CD4-positive, CD25-positive, alpha-beta regulatory T cell (primary cell): ENCODE measurements at regions not wholly inside any gene's neighbourhood (a gene's known extent, or its start where the extent isn't known, plus 50 kb on each side); places are given as distances from the start of the nearest gene placed in this dataset.

ENCODE experiments used
- ATAC-seq, 2 donors: fragments of 150-1000 bp; cut with Tn5 transposase; one replicate each; pipeline ENCODE4 v1.10.0; 2021; ENCODE audit warnings: low read depth in 2 of 2, moderate number of reproducible peaks in 2 of 2, moderate library complexity in 1 of 2
- DNase-seq, 3 donors: peaks; one replicate each; pipeline versions ENCODE4 v3.0.0 to v3.0.0-alpha.2; 2012 to 2022; ENCODE audit warnings: mixed read lengths in 1 of 3
- H3K27ac ChIP-seq: one replicate; pipeline ENCODE4 v1.7.0; 2013; ENCODE audit warnings: mild to moderate bottlenecking, low read length; ENCODE audit not compliant: insufficient read depth, poor library complexity, severe bottlenecking
- H3K27me3 ChIP-seq: one replicate; pipeline ENCODE4 v1.7.0; 2013; ENCODE audit warnings: low read length; ENCODE audit not compliant: control insufficient read depth, insufficient read depth
- H3K36me3 ChIP-seq: one replicate; pipeline ENCODE4 v1.7.0; 2013; ENCODE audit warnings: mild to moderate bottlenecking, low read length, moderate library complexity; ENCODE audit not compliant: control insufficient read depth, insufficient read depth
- H3K4me1 ChIP-seq: 2 replicates; pipeline ENCODE4 v1.7.0; 2013; ENCODE audit warnings: mild to moderate bottlenecking, low read length; ENCODE audit not compliant: insufficient read depth, control insufficient read depth, poor library complexity, severe bottlenecking
- H3K4me3 ChIP-seq: one replicate; pipeline ENCODE4 v1.7.0; 2013; ENCODE audit warnings: low read depth, mild to moderate bottlenecking, low read length, moderate library complexity
- H3K9me3 ChIP-seq, 2 experiments: 1 replicate in 1 of 2; 2 replicates in 1 of 2; pipeline ENCODE4 v1.7.0; 2013; ENCODE audit warnings: low read length in 2 of 2, mild to moderate bottlenecking in 1 of 2, moderate library complexity in 1 of 2; ENCODE audit not compliant: control insufficient read depth in 2 of 2
- H3K27ac Mint-ChIP-seq, 3 donors: one replicate each; pipeline ENCODE4 v1.8.0; 2020 to 2022; ENCODE audit warnings: mild to moderate bottlenecking in 3 of 3, mixed read lengths in 3 of 3, moderate library complexity in 2 of 3
- H3K27me3 Mint-ChIP-seq: one replicate; pipeline ENCODE4 v1.8.0; 2022; ENCODE audit warnings: mild to moderate bottlenecking, mixed read lengths
- H3K36me3 Mint-ChIP-seq: one replicate; pipeline ENCODE4 v1.8.0; 2020; ENCODE audit warnings: mixed read lengths
- H3K4me1 Mint-ChIP-seq, 4 donors: one replicate each; pipeline ENCODE4 v1.8.0; 2020 to 2022; ENCODE audit warnings: mixed read lengths in 4 of 4, mild to moderate bottlenecking in 1 of 4
- H3K4me3 Mint-ChIP-seq, 4 donors: one replicate each; pipeline ENCODE4 v1.8.0; 2020 to 2022; ENCODE audit warnings: mild to moderate bottlenecking in 4 of 4, mixed read lengths in 4 of 4, moderate library complexity in 3 of 4
- H3K9me3 Mint-ChIP-seq, 7 donors: one replicate each; pipeline ENCODE4 v1.8.0; 2020 to 2022; ENCODE audit warnings: mixed read lengths in 7 of 7, mild to moderate bottlenecking in 3 of 7, moderate library complexity in 2 of 7

DNA sequence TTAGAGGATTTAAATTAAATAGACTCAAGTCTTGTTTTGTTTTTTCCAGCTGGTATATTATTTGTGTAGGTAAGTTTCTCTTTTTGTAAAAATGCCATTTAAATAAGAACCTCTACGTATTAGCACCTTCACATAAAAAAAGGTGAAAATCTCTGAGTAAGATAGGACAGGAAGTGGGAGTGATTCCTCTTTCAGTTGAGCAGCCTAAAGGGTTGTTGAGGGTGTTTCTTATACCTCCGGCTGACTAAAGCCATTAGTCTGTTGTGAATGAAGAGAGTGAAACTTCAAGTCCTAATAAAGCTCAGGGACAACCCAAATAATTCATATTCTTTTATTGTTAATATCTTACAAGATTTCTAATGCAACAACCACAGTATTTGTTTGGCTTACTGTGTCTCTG lies 188.7 kb downstream of the CHRM3 start:
- Mint-ChIP-seq H3K9me3 (no peaks in the 10 kb centered on the region), H3K4me1 (peaks cover 0 to 2% (median 0%) of the 10 kb centered on the region in 4 donors), H3K4me3 (no peak overlapping the region), H3K36me3 (no peaks in the 10 kb centered on the region), H3K27me3 (no peaks in the 10 kb centered on the region), H3K27ac (peak overlapping the region in 1 of 3 donors; percentile 6)
- DNase-seq (peak in 1 of 3 donors; percentile 18), ATAC-seq (peak in 1 of 2 donors; percentile 50)
- Histone ChIP-seq H3K4me3 (no peak overlapping the region), H3K27ac (no peak overlapping the region), H3K4me1 (no peaks in the 10 kb centered on the region), H3K9me3 (no peaks in the 10 kb centered on the region), H3K27me3 (no peaks in the 10 kb centered on the region), H3K36me3 (no peaks in the 10 kb centered on the region)

DNA sequence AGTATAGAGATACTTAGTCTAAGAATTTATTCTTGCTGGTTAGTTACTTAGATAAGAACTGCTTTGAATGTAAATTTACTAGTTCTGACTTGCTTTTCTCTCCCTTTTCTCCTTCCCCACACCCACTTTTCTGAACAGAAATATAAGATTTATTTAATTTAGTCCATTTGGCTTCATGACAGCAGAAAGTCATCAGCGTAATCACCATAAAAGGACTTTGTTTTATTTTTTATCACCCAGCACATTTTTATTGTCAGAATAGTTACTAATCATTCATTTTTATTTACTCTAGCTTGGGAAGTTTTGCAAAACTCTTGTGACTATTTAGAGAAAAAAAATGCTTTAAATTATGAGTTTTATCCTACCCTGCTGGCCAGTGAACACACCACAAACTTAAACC lies 197.2 kb downstream of the CHRM3 start:
- Mint-ChIP-seq H3K27me3 (no peaks in the 10 kb centered on the region), H3K4me3 (no peak overlapping the region), H3K36me3 (no peaks in the 10 kb centered on the region), H3K4me1 (peaks cover 0 to 8% (median 6%) of the 10 kb centered on the region in 4 donors), H3K27ac (no peak overlapping the region), H3K9me3 (no peaks in the 10 kb centered on the region)
- ATAC-seq (no peak), DNase-seq (no peak)
- no peaks in the 10 kb centered on the region for H3K36me3 ChIP-seq
- no peak overlapping the region for H3K27ac ChIP-seq
- H3K9me3 ChIP-seq = no peaks in the 10 kb centered on the region
- no peaks in the 10 kb centered on the region for H3K27me3 ChIP-seq
- no peak overlapping the region for H3K4me3 ChIP-seq
- H3K4me1 ChIP-seq = no peaks in the 10 kb centered on the region

GRCh38 chr1:239586128-239586527 lies 199.8 kb downstream of the CHRM3 start:
- no peaks in the 10 kb centered on the region for H3K4me1 ChIP-seq
- Mint-ChIP-seq H3K27ac (peak overlapping the region in 1 of 3 donors; percentile 48), H3K36me3 (no peaks in the 10 kb centered on the region), H3K4me1 (peaks cover 0 to 8% (median 6%) of the 10 kb centered on the region in 4 donors), H3K4me3 (no peak overlapping the region), H3K9me3 (peaks cover 0 to under 1% (median 0%) of the 10 kb centered on the region in 7 donors), H3K27me3 (no peaks in the 10 kb centered on the region)
- DNase-seq (no peak), ATAC-seq (no peak)
- no peak overlapping the region for H3K4me3 ChIP-seq
- no peaks in the 10 kb centered on the region for H3K27me3 ChIP-seq
- H3K9me3 ChIP-seq = no peaks in the 10 kb centered on the region
- H3K27ac ChIP-seq = no peak overlapping the region
- no peaks in the 10 kb centered on the region for H3K36me3 ChIP-seq

DNA sequence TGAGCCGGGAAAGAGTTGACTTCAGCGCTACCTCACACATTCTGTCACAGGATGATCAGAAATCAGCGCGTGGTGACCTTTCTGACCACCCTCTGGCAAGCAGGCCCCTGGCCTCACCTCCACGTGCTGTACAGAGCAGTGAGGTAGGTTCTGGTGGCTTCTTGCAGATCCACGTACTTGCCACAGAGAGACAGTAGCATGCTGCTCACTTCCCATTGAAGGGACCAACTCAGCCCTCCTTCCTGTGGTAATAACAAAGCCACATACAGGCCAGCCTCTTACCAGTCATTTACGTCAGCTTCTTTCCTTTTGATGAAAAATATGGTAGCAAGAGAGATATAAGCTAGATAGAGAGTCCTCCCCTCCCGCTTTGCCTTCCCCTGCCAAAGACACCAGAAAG lies 200.7 kb downstream of the CHRM3 start:
- H3K9me3 ChIP-seq = no peaks in the 10 kb centered on the region
- H3K27ac ChIP-seq = no peak overlapping the region
- Mint-ChIP-seq H3K27me3 (no peaks in the 10 kb centered on the region), H3K36me3 (no peaks in the 10 kb centered on the region), H3K27ac (peak overlapping the region in 2 of 3 donors; percentile 23 to 36), H3K9me3 (peaks cover 0 to 2% (median 0%) of the 10 kb centered on the region in 7 donors), H3K4me1 (peaks cover 0 to 8% (median 6%) of the 10 kb centered on the region in 4 donors), H3K4me3 (no peak overlapping the region)
- no peaks in the 10 kb centered on the region for H3K36me3 ChIP-seq
- H3K4me1 ChIP-seq = no peaks in the 10 kb centered on the region
- peak; percentile 88 to 96 for ATAC-seq
- DNase-seq = peak; percentile 1 to 53 (median 48)
- H3K4me3 ChIP-seq = no peak overlapping the region
- no peaks in the 10 kb centered on the region for H3K27me3 ChIP-seq

- Histone ChIP-seq H3K27ac (no peak overlapping the region), H3K36me3 (no peaks in the 10 kb centered on the region), H3K27me3 (no peaks in the 10 kb centered on the region), H3K4me3 (no peak overlapping the region), H3K4me1 (no peaks in the 10 kb centered on the region), H3K9me3 (no peaks in the 10 kb centered on the region)
- no peaks in the 10 kb centered on the region for H3K27me3 Mint-ChIP-seq
- H3K4me1 Mint-ChIP-seq = peaks cover 0 to 8% (median 6%) of the 10 kb centered on the region in 4 donors
- ATAC-seq = no peak
- H3K4me3 Mint-ChIP-seq = no peak overlapping the region
- H3K36me3 Mint-ChIP-seq = no peaks in the 10 kb centered on the region
- H3K27ac Mint-ChIP-seq = peak overlapping the region in 1 of 3 donors; percentile 36
- peaks cover 0 to 2% (median 0%) of the 10 kb centered on the region in 7 donors for H3K9me3 Mint-ChIP-seq
- no peak for DNase-seq
These were observed 201.4 kb downstream of the CHRM3 start for GRCh38 chr1:239587574-239588369.

- Histone ChIP-seq H3K27me3 (no peaks in the 10 kb centered on the region), H3K36me3 (no peaks in the 10 kb centered on the region), H3K9me3 (no peaks in the 10 kb centered on the region), H3K27ac (no peak overlapping the region), H3K4me1 (no peaks in the 10 kb centered on the region), H3K4me3 (no peak overlapping the region)
- no peak for DNase-seq
- Mint-ChIP-seq H3K27me3 (no peaks in the 10 kb centered on the region), H3K4me1 (peaks cover 0 to 6% (median 4%) of the 10 kb centered on the region in 4 donors), H3K27ac (no peak overlapping the region), H3K36me3 (no peaks in the 10 kb centered on the region), H3K9me3 (peaks cover 0 to 2% (median 0%) of the 10 kb centered on the region in 7 donors), H3K4me3 (no peak overlapping the region)
- no peak for ATAC-seq
These were observed 204.2 kb downstream of the CHRM3 start for GRCh38 chr1:239590556-239590955.

- Histone ChIP-seq H3K4me3 (no peak overlapping the region), H3K27me3 (no peaks in the 10 kb centered on the region), H3K36me3 (no peaks in the 10 kb centered on the region), H3K27ac (no peak overlapping the region), H3K9me3 (no peaks in the 10 kb centered on the region), H3K4me1 (no peaks in the 10 kb centered on the region)
- no peaks in the 10 kb centered on the region for H3K4me1 Mint-ChIP-seq
- peaks cover 0 to 2% (median 0%) of the 10 kb centered on the region in 7 donors for H3K9me3 Mint-ChIP-seq
- no peak for ATAC-seq
- H3K27ac Mint-ChIP-seq = no peak overlapping the region
- no peaks in the 10 kb centered on the region for H3K36me3 Mint-ChIP-seq
- H3K4me3 Mint-ChIP-seq = no peak overlapping the region
- H3K27me3 Mint-ChIP-seq = no peaks in the 10 kb centered on the region
- no peak for DNase-seq
These were observed 207.2 kb downstream of the CHRM3 start for GRCh38 chr1:239593527-239593926.

DNA sequence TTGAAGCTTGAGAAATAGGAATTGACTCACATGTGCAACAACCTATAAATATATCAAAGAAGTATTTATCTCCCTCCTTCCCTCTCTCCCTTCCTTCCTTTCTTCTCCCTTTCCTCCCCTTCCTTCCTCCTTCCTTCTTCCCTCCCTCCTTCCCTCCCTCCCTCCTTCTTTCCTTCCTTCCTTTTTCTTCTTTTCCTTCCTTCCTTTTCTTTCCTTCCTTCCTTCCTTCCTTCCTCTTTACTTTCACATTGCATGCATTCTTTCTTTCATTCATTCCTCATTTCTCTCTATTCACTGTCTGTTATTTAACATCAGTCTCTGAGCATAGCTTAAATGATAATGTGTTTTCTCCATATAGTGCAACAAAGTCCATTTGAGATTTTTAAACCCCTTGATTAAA lies 214.2 kb downstream of the CHRM3 start:
- Histone ChIP-seq H3K4me1 (no peaks in the 10 kb centered on the region), H3K36me3 (no peaks in the 10 kb centered on the region), H3K9me3 (no peaks in the 10 kb centered on the region), H3K27ac (no peak overlapping the region), H3K4me3 (no peak overlapping the region), H3K27me3 (no peaks in the 10 kb centered on the region)
- DNase-seq (no peak), ATAC-seq (no peak)
- Mint-ChIP-seq H3K27me3 (no peaks in the 10 kb centered on the region), H3K9me3 (peaks cover 0 to 1% (median 0%) of the 10 kb centered on the region in 7 donors), H3K4me1 (peaks cover 0 to 1% (median 0%) of the 10 kb centered on the region in 4 donors), H3K36me3 (no peaks in the 10 kb centered on the region), H3K27ac (no peak overlapping the region), H3K4me3 (no peak overlapping the region)
